Esophagus squamous epithelium (tissue), 5 donors: ENCODE measurements at regions not wholly inside any gene's neighbourhood (a gene's known extent, or its start where the extent isn't known, plus 50 kb on each side); places are given as distances from the start of the nearest gene placed in this dataset.

Experiments used
- DNase-seq: peaks from one replicate; lab custom pipeline; 2025; lab: John Stamatoyannopoulos, UW
- H3K27ac ChIP-seq, 4 donors: fragments of 200-600 bp; sonication (generic); one replicate each; pipeline ENCODE4 v1.5.1; 2016 to 2019; ENCODE audit warnings: mild to moderate bottlenecking in 1 of 4
- H3K27me3 ChIP-seq, 4 donors: fragments of 200-600 bp; sonication (generic); 1 replicate in 3 of 4; 2 replicates in 1 of 4; pipeline versions ENCODE4 v1.5.1 to v1.6.0; 2017 to 2021; ENCODE audit warnings: antibody characterized with exemption in 1 of 4
- H3K36me3 ChIP-seq, 3 donors: fragments of 200-600 bp; sonication (generic); one replicate each; pipeline ENCODE4 v1.5.1; 2016 to 2019
- H3K4me1 ChIP-seq, 3 donors: fragments of 200-600 bp; sonication (generic); one replicate each; pipeline ENCODE4 v1.5.1; 2017 to 2019
- H3K4me3 ChIP-seq, 4 donors: fragments of 200-600 bp; sonication (generic); 1 replicate in 3 of 4; 2 replicates in 1 of 4; pipeline ENCODE4 v1.5.1; 2016 to 2019; ENCODE audit warnings: mild to moderate bottlenecking in 2 of 4, moderate library complexity in 1 of 4
- H3K9me3 ChIP-seq, 3 donors: fragments of 200-600 bp; sonication (generic); one replicate each; pipeline ENCODE4 v1.5.1; 2016 to 2019
- CTCF ChIP-seq, 6 experiments: fragments of 450-650 bp in 4 of 6; fragments of 200-600 bp in 2 of 6; sonication (generic) in 2 of 6; IDR thresholded peaks; one replicate each; pipeline ENCODE4 v1.5.1; 2016 to 2019; ENCODE audit warnings: antibody characterized with exemption in 6 of 6, mild to moderate bottlenecking in 4 of 6, moderate library complexity in 4 of 6
- POLR2A ChIP-seq, 4 donors: fragments of 450-650 bp; IDR thresholded peaks; one replicate each; pipeline ENCODE4 v1.6.1; 2017; ENCODE audit warnings: antibody characterized with exemption in 4 of 4, mild to moderate bottlenecking in 4 of 4, moderate library complexity in 3 of 4
- WGBS, 2 donors: methylation state at CpG; one replicate each; pipeline ENCODE4 v1.1.5; 2018; 5-methylcytosine and 5-hydroxymethylcytosine counted together
- intact Hi-C: fragments of 100-400 bp; cut with DNase I; formaldehyde crosslinking; loops from one replicate; pipeline ENCODE4 v1.15.0; 2022
- donor health status: DM: yes; HTN: yes; CAD: no.

- Histone ChIP-seq H3K36me3 (no peaks in the 10 kb centered on the region), H3K9me3 (peaks cover 0 to 10% (median 0%) of the 10 kb centered on the region in 3 donors), H3K27ac (no peak overlapping the region), H3K4me1 (no peaks in the 10 kb centered on the region), H3K27me3 (no peaks in the 10 kb centered on the region), H3K4me3 (no peak overlapping the region)
- intact Hi-C loops = no loop called here
- no peak for DNase-seq
- TF ChIP-seq POLR2A (IDR thresholded peaks at IDR 0.05) = no peak
- TF ChIP-seq CTCF (IDR thresholded peaks at IDR 0.05) = no peak
- 86 to 90% methylated on average over 7 to 8 of the region's 16 CpGs for WGBS, 2 donors
Measured at GRCh38 chr13:54312885-54313284, 1284.3 kb downstream of the OLFM4 start.

- Histone ChIP-seq H3K9me3 (peaks cover 0 to 10% (median 0%) of the 10 kb centered on the region in 3 donors), H3K4me1 (no peaks in the 10 kb centered on the region), H3K27ac (no peak overlapping the region), H3K4me3 (no peak overlapping the region), H3K27me3 (no peaks in the 10 kb centered on the region), H3K36me3 (no peaks in the 10 kb centered on the region)
- TF ChIP-seq CTCF (IDR thresholded peaks at IDR 0.05) (no peak), POLR2A (IDR thresholded peaks at IDR 0.05) (no peak)
- WGBS, 2 donors = 67% methylated on average over 1 of the region's 8 CpGs; no CpG with 5 or more reads in 1 of the 2 donors
- intact Hi-C loops = no loop called here
- DNase-seq = no peak
Measured at GRCh38 chr13:54317722-54318121, 1289.1 kb downstream of the OLFM4 start.

GRCh38 chr13:54337540-54337939 is 1308.9 kb downstream of the OLFM4 start:
- Histone ChIP-seq H3K9me3 (no peaks in the 10 kb centered on the region), H3K36me3 (no peaks in the 10 kb centered on the region), H3K27ac (no peak overlapping the region), H3K4me3 (no peak overlapping the region), H3K4me1 (no peaks in the 10 kb centered on the region), H3K27me3 (no peaks in the 10 kb centered on the region)
- no peak for TF ChIP-seq POLR2A (IDR thresholded peaks at IDR 0.05)
- no peak for TF ChIP-seq CTCF (IDR thresholded peaks at IDR 0.05)
- intact Hi-C loops = no loop called here
- DNase-seq = no peak

GRCh38 chr13:54347531-54347930 is 1318.9 kb downstream of the OLFM4 start:
- no peaks in the 10 kb centered on the region for H3K36me3 ChIP-seq
- H3K9me3 ChIP-seq = no peaks in the 10 kb centered on the region
- no peaks in the 10 kb centered on the region for H3K27me3 ChIP-seq
- no peak overlapping the region for H3K4me3 ChIP-seq
- DNase-seq = no peak
- 47 to 63% methylated on average over 2 of the region's 2 CpGs for WGBS, 2 donors
- no peaks in the 10 kb centered on the region for H3K4me1 ChIP-seq
- TF ChIP-seq CTCF (IDR thresholded peaks at IDR 0.05) (no peak), POLR2A (IDR thresholded peaks at IDR 0.05) (no peak)
- intact Hi-C loops = no loop called here
- H3K27ac ChIP-seq = no peak overlapping the region

- no peaks in the 10 kb centered on the region for H3K9me3 ChIP-seq
- DNase-seq = no peak
- no peaks in the 10 kb centered on the region for H3K36me3 ChIP-seq
- TF ChIP-seq POLR2A (IDR thresholded peaks at IDR 0.05) (no peak), CTCF (IDR thresholded peaks at IDR 0.05) (no peak)
- no peaks in the 10 kb centered on the region for H3K27me3 ChIP-seq
- no peaks in the 10 kb centered on the region for H3K4me1 ChIP-seq
- intact Hi-C loops = no loop called here
- no peak overlapping the region for H3K27ac ChIP-seq
- no peak overlapping the region for H3K4me3 ChIP-seq
Measured at GRCh38 chr13:54356209-54356608, 1327.6 kb downstream of the OLFM4 start.
